GM18502 (cell line): ENCODE measurements at regions not wholly inside any gene's neighbourhood (a gene's known extent, or its start where the extent isn't known, plus 50 kb on each side); places are given as distances from the start of the nearest gene placed in this dataset.

Source experiments
- ATAC-seq: cut with Tn5 transposase; IDR thresholded peaks from one replicate; pipeline ENCODE4 v1.9.1; 2021; ENCODE audit warnings: mild to moderate bottlenecking; ENCODE audit not compliant: unreplicated experiment, poor library complexity

- ATAC-seq: no peak
Observed at GRCh38 chr15:70320482-70320881, 222.8 kb upstream of the TLE3 start.

- no peak for ATAC-seq
Observed at GRCh38 chr15:70320077-70320476, 222.4 kb upstream of the TLE3 start.

DNA sequence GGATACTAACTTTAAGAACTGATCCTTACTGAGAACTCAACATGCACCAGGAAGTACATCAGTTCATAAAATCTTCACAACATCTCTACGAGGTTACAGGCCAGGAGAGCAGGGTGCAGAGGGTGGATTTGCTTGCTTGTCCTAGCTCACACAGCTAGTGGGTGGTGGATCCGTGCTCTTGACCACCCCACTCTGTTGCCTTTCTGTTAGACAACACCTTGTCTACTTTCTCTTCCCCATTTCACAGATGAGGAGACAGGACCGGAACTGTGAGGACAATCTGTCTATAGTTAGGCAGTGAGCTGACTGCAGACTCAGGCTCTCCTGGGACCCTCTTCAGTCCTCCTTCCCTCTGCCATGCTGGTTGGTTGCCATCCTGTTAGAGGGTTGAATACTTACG, 221.7 kb upstream of the TLE3 start:
- peak; percentile 85 for ATAC-seq

DNA sequence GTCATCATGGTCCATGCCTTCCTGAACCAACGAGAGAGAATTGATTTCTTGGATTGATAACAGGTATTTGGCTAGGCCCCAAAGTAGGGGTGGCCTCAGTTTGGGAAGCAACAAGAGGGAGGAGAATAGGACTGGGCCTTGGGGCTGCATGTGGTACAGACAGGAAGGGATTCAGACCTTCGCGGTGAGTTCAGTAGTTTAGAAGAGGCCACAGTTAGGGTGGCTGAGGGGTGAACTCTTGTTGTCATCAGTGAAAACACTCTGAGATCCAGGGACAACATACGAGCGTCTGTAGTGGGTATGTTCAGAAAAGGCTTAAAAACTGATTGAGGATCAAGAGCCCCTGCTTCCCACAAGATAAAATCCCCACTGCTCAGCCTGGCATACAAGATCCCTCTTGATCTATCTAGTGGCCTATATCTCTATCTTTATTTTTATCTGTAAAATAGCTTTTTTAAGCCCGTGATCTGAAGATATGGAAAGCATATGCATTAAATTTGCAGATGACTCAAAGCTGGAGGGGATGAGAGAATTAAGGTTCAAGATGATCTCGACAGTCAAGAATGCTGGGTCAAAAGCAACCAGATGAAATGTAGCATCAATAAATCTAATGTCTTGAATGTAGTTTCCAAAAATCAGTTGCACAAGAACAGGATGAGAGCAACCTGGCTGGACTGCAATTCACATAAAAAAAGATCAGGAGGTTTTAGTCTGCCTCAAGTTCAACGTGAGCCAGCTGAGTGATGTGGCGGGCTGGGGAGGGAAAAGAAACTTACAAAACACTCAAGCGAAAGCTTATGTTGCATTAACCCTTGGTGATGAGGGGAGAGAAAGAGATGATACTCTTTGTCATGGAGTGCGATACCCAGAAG, 221.1 kb upstream of the TLE3 start:
- ATAC-seq: peak; percentile 40

GRCh38 chr15:70316059-70316600, 218.4 kb upstream of the TLE3 start:
- no peak for ATAC-seq

GRCh38 chr15:70315431-70315830, 217.7 kb upstream of the TLE3 start:
- no peak for ATAC-seq

DNA sequence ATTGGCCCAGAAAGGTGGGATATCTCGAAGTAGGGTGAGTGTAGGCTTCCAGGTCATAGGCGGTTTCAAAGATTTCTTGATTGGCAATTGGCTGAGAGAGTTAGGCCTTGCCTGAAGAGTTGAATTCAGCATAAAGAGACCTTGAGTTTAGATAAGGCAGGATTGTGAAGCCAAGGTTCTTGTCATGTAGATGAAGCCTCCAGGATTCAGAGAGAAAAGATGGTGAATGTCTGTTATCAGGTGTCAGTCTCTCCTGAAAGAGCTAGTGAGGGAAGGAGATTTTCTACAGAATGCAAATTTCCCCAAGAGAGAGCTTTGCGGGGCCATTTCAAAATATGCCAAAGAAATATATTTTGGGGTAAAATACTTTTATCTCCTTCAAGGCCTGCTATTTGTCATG, 217.0 kb upstream of the TLE3 start:
- no peak for ATAC-seq

GRCh38 chr15:70314018-70314354, 216.3 kb upstream of the TLE3 start:
- no peak for ATAC-seq

DNA sequence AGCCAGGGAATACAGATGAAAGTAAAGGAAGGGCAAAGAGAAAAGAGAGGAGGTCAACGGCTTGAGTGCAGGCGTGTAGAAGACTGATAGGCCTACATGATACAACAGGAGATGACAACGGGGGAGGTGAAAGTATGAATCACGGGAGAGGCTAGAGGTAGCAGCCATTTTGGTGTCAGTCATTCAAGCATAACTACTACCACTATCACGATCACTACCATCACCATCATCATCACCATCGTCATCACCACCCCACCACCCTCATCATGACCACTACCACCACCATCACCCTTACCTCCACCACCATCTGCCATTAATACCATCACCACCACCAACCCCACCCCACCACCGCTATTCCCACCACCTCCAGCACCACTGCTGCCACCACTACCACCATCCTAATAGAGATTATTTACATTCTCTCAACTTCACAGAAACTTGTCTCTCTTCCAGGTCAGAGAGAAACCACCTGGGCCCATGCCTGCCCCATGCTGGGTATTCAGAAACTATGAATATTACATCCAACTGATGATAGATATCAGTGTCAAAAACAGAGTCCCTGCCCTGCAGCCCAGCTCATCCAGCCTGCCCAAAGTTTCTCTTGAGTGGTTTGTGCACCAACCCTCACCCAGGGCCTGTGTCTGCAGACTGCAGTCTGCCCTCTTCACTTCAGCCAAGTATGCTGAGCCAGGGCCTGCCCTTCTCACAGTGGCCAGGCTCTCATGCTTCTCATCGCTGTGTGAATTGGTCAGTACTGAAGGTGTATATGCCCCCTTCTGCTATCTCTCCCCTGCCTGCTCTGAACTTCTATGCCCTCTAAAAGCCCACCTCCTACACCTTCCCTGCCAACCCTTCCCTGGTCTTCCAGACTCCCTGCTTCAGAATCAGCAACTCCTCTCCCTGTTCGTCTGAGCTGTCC, 215.6 kb upstream of the TLE3 start:
- ATAC-seq: no peak

DNA sequence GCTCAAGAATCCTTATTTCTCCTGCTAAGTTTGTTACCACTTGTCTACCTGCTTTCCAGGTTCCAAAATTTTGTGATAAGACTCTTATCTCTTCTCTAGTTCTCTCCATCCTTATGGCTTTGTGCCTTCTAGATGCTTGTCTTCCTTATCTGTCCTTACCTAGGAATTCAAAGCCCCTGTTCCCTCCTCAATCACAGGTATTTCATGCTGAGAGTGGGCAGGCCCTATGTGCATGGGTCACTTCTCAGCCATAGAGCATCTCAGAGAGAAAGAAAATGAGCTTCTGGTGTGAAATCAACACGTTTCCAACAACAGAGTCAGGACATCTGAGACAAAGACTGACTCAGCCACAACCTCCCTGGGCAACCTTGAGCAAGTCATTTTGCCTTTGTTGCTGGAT, 214.1 kb upstream of the TLE3 start:
- no peak for ATAC-seq

GRCh38 chr15:70309716-70310115, 212.0 kb upstream of the TLE3 start:
- no peak for ATAC-seq

- peak; percentile 10 for ATAC-seq
Observed at GRCh38 chr15:70308735-70309434, 211.2 kb upstream of the TLE3 start.

GRCh38 chr15:70308011-70308734, 210.5 kb upstream of the TLE3 start:
- ATAC-seq: peak; percentile 69

DNA sequence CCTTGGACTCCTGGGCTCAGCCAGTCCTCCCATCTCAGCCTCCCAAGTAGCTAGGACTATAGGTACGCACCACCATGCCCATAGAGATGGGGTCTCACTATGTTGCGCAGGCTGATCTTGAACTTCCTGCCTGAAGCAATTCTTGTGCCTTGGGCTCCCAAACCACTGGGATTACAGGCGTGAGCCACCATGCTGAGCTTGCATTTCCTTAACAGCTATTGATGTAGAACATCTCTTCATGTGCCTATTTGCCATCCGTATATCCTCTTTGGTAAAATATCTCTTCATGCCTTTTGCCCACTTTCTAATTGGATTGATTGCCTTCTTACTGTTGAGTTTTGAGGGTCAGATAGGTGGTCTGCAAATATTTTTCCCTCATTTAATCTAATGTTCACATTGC, 208.9 kb upstream of the TLE3 start:
- no peak for ATAC-seq

DNA sequence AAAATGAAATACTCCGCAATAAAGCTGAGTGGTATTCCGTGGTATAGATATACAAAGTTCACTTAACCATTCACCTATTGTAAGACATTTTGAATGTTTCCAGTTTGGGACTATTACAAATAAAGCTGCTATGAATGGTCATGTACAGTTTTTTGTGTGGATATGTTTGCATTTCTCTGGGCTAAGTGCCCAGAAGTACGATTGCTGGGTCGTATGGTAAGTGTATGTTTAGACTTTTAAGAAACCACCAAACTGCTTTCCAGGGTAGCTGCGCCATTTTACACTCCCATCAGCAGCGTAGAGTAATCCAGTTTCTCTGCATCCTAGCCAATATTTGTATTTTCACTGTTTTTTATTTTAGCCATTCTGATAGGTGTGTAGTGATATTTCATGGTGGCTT, 208.4 kb upstream of the TLE3 start:
- ATAC-seq: no peak

GRCh38 chr15:70303981-70304380, 206.3 kb upstream of the TLE3 start:
- ATAC-seq: no peak

DNA sequence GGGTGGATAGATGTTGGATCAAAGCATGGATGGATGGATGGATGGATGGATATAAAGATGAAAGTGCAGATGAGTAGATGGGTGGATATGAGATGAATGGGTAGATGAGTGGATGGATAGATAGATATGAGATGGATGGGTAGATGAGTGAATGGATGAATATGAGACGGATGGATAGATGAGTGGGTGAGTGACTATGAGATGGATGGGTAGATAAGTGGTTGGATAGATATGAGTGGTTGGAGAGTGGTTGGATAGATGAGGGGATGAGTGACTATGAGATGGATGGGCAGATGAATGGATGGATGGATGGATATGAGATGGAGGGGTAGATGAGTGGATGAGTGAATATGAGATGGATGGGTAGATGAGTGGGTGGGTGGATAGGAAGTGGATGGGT, 204.6 kb upstream of the TLE3 start:
- no peak for ATAC-seq

GRCh38 chr15:70301396-70301795, 203.7 kb upstream of the TLE3 start:
- no peak for ATAC-seq

- ATAC-seq: peak; percentile 98
Observed at GRCh38 chr15:70299931-70300869, 202.5 kb upstream of the TLE3 start.
